KMS-11 (cell line): ENCODE measurements at regions not wholly inside any gene's neighbourhood (a gene's known extent, or its start where the extent isn't known, plus 50 kb on each side); places are given as distances from the start of the nearest gene placed in this dataset.

Source experiments
- H2AFZ ChIP-seq: fragments of 200-600 bp; sonication (generic); 2 replicates; pipeline ENCODE4 v1.6.1; 2016; ENCODE audit warnings: antibody characterized with exemption, mixed run types, low read depth
- H3K27ac ChIP-seq: fragments of 200-600 bp; sonication (generic); 2 replicates; pipeline ENCODE4 v1.6.1; 2016; ENCODE audit warnings: mild to moderate bottlenecking, mixed run types
- H3K27me3 ChIP-seq: fragments of 200-600 bp; sonication (generic); 2 replicates; pipeline ENCODE4 v1.6.1; 2017; ENCODE audit warnings: mild to moderate bottlenecking, low read depth, mixed run types, moderate library complexity; ENCODE audit not compliant: insufficient read depth
- H3K36me3 ChIP-seq: fragments of 200-600 bp; sonication (generic); 2 replicates; pipeline ENCODE4 v1.6.1; 2017; ENCODE audit warnings: mild to moderate bottlenecking, mixed run types; ENCODE audit not compliant: insufficient read depth
- H3K4me1 ChIP-seq: fragments of 200-600 bp; sonication (generic); 2 replicates; pipeline ENCODE4 v1.6.1; 2016; ENCODE audit warnings: mild to moderate bottlenecking, low read depth, mixed run types; ENCODE audit not compliant: poor library complexity, severe bottlenecking
- H3K4me2 ChIP-seq: fragments of 200-600 bp; sonication (generic); 2 replicates; pipeline ENCODE4 v1.7.0; 2016; ENCODE audit warnings: mild to moderate bottlenecking, mixed run types
- H3K4me3 ChIP-seq: fragments of 200-600 bp; sonication (generic); IDR thresholded peaks from 2 replicates; pipeline ENCODE4 v1.6.1; 2017; ENCODE audit warnings: low read depth, low read length, mixed read lengths; ENCODE audit not compliant: insufficient read depth
- H3K79me2 ChIP-seq: fragments of 200-600 bp; sonication (generic); 2 replicates; pipeline ENCODE4 v1.6.1; 2016; ENCODE audit warnings: low read depth, mixed run types; ENCODE audit not compliant: insufficient read depth
- H3K9ac ChIP-seq: fragments of 200-600 bp; sonication (generic); 2 replicates; pipeline ENCODE4 v1.6.1; 2016; ENCODE audit warnings: mild to moderate bottlenecking, mixed run types
- H4K20me1 ChIP-seq: fragments of 200-600 bp; sonication (generic); 2 replicates; pipeline ENCODE4 v1.6.1; 2016; ENCODE audit warnings: mild to moderate bottlenecking, mixed run types; ENCODE audit not compliant: insufficient read depth
- CTCF ChIP-seq: fragments of 200-600 bp; sonication (generic); conservative IDR thresholded peaks from 2 replicates; pipeline ENCODE4 v1.6.1; 2017; ENCODE audit warnings: low read depth, mild to moderate bottlenecking, antibody characterized with exemption, low read length, moderate library complexity, mixed read lengths

GRCh38 chr7:156540619-156541165 is 99.9 kb upstream of the RNF32 start:
- Histone ChIP-seq H3K27me3 (no peaks in the 10 kb centered on the region), H4K20me1 (no peaks in the 10 kb centered on the region), H2AFZ (no peak overlapping the region), H3K4me1 (peaks cover 5% of the 10 kb centered on the region), H3K4me2 (no peak overlapping the region), H3K36me3 (no peaks in the 10 kb centered on the region), H3K27ac (no peak overlapping the region), H3K79me2 (no peaks in the 10 kb centered on the region), H3K4me3 (no peak overlapping the region), H3K9ac (no peak overlapping the region)
- TF ChIP-seq CTCF, result no peak

GRCh38 chr7:156539999-156540398 is 100.6 kb upstream of the RNF32 start:
- Histone ChIP-seq H3K36me3 (no peaks in the 10 kb centered on the region), H3K27me3 (no peaks in the 10 kb centered on the region), H3K4me3 (no peak overlapping the region), H3K27ac (no peak overlapping the region), H4K20me1 (no peaks in the 10 kb centered on the region), H3K4me2 (no peak overlapping the region), H3K79me2 (no peaks in the 10 kb centered on the region), H2AFZ (no peak overlapping the region), H3K4me1 (no peaks in the 10 kb centered on the region), H3K9ac (no peak overlapping the region)
- no peak for TF ChIP-seq CTCF

DNA sequence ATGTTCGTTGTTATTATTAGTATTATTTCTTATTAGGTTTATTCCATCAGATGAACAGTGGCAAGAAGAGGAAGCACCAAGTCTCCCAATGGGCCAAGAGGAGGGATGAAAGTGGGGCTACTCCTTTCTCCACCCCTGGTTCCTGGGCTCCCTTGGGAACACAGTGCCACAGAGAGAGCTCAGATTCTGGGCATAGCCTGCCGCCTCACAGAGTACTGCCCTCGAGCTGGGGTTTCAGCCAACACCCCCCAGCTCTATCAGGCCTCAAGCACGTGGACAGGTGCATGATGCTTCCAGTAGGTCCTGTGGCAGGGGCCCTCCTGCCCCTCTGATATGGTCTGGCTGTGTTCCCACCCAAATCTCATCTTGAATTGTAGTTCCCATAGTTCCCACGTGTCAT is 103.6 kb upstream of the RNF32 start:
- H3K79me2 ChIP-seq, result no peaks in the 10 kb centered on the region
- no peak overlapping the region for H3K4me2 ChIP-seq
- H3K9ac ChIP-seq, result no peak overlapping the region
- no peak for TF ChIP-seq CTCF
- no peaks in the 10 kb centered on the region for H3K36me3 ChIP-seq
- no peak overlapping the region for H3K27ac ChIP-seq
- H3K4me3 ChIP-seq, result no peak overlapping the region
- H3K27me3 ChIP-seq, result no peaks in the 10 kb centered on the region
- H2AFZ ChIP-seq, result no peak overlapping the region
- no peaks in the 10 kb centered on the region for H4K20me1 ChIP-seq
- no peaks in the 10 kb centered on the region for H3K4me1 ChIP-seq

DNA sequence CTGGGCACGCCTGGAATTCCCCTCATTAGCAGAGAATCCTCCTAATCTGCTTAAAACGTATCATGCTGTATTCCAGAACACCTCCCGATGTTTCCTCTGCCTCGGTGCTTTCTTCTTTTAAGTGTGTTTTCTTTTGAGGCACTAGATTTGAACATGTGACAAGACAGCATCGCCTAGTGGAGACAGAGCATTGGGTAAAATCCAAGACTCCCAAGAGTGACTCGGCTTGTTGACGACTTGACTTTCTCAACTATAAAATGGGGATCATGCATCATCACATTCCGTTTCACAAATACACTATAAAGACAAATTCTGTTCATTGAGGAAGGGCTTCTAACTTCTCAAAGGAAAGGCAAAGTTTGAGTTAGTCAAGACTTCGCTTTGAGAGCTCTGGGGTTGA is 105.6 kb upstream of the RNF32 start:
- Histone ChIP-seq H2AFZ (no peak overlapping the region), H3K27me3 (no peaks in the 10 kb centered on the region)
- no peak for TF ChIP-seq CTCF

More for the DNA sequence above, 105.6 kb upstream of the RNF32 start:
- Histone ChIP-seq H3K36me3 (no peaks in the 10 kb centered on the region), H3K27ac (no peak overlapping the region), H4K20me1 (no peaks in the 10 kb centered on the region), H3K4me3 (no peak overlapping the region), H3K9ac (no peak overlapping the region), H3K4me1 (no peaks in the 10 kb centered on the region), H3K79me2 (no peaks in the 10 kb centered on the region), H3K4me2 (no peak overlapping the region)
